GM12878 (cell line): ENCODE measurements at regions not wholly inside any gene's neighbourhood (a gene's known extent, or its start where the extent isn't known, plus 50 kb on each side); places are given as distances from the start of the nearest gene placed in this dataset.

Source experiments
- ATAC-seq: fragments of 200-7000 bp; cut with Tn5 transposase; 3 replicates; pipeline ENCODE4 v1.9.1; 2020; ENCODE audit warnings: mild to moderate bottlenecking, moderate library complexity
- BruUV-seq: library from RNA; stranded (reverse); fragments of 400-500 nt; replicated peaks from 2 replicates; lab custom pipeline; 2021; lab: Mats Ljungman, UMichigan
- CTCF ChIA-PET: fragments of 300-600 bp; sonication (Branson Sonifier 250); formaldehyde crosslinking; extraction: SDS; loops from one replicate; lab custom pipeline; 2021; ENCODE audit warnings: inconsistent platforms; lab: Yijun Ruan, JAX
- POLR2A ChIA-PET: fragments of 350-600 bp; formaldehyde crosslinking; extraction: SDS; loops from one replicate; lab custom pipeline; 2021; ENCODE audit warnings: inconsistent platforms; lab: Charles Lee
- RAD21 ChIA-PET: fragments of 300-600 bp; sonication (Branson Sonifier 250); formaldehyde crosslinking; loops from one replicate; lab custom pipeline; 2023; ENCODE audit warnings: antibody characterized with exemption; ENCODE audit not compliant: unreplicated experiment; lab: Charles Lee
- SMC1A ChIA-PET: fragments of 300-600 bp; sonication (Branson Sonifier 250); formaldehyde crosslinking; loops from one replicate; lab custom pipeline; 2023; ENCODE audit not compliant: unreplicated experiment, uncharacterized antibody; lab: Charles Lee
- DNase-seq: peaks from one replicate; pipeline ENCODE4 v3.0.0-alpha.2; 2011; ENCODE audit warnings: low read depth, low spot score
- FAIRE-seq: peaks from 3 replicates; lab custom pipeline; 2011; peaks lifted over from hg19 to GRCh38; lab: Jason Lieb, UNC
- H2AFZ ChIP-seq: 2 replicates; pipeline ENCODE4 v1.6.0; 2011; ENCODE audit warnings: low read depth, low read length, control low read depth; ENCODE audit not compliant: control insufficient read depth
- H3K27ac ChIP-seq: 2 replicates; pipeline ENCODE4 v1.5.1; 2011; ENCODE audit warnings: control low read depth; ENCODE audit not compliant: control insufficient read depth, insufficient read depth
- H3K27me3 ChIP-seq, 2 experiments: replicated peaks in 1 of 2; 2 replicates each; pipeline versions ENCODE4 v1.6.0 to v1.6.1; 2011; ENCODE audit warnings: low read length in 1 of 2; ENCODE audit not compliant: control insufficient read depth in 2 of 2, insufficient read depth in 2 of 2
- H3K36me3 ChIP-seq, 2 experiments: 2 replicates each; pipeline ENCODE4 v1.5.1; 2011; ENCODE audit warnings: low read length in 1 of 2; ENCODE audit not compliant: control insufficient read depth in 2 of 2, insufficient read depth in 2 of 2
- H3K4me1 ChIP-seq: 2 replicates; pipeline ENCODE4 v1.6.1; 2011; ENCODE audit warnings: mild to moderate bottlenecking, low read length, moderate library complexity, mixed read lengths; ENCODE audit not compliant: control insufficient read depth, insufficient read depth
- H3K4me2 ChIP-seq: 2 replicates; pipeline ENCODE4 v1.6.0; 2011; ENCODE audit warnings: control low read depth; ENCODE audit not compliant: control insufficient read depth, insufficient read depth
- H3K4me3 ChIP-seq: fragments of 200-600 bp; sonication (generic); 2 replicates; pipeline ENCODE4 v1.5.1; 2016
- H3K79me2 ChIP-seq: 2 replicates; pipeline ENCODE4 v1.6.0; 2011; ENCODE audit warnings: low read length; ENCODE audit not compliant: control insufficient read depth, insufficient read depth
- H3K9ac ChIP-seq: 2 replicates; pipeline ENCODE4 v1.8.0; 2011; ENCODE audit warnings: low read length, control low read depth, mixed read lengths; ENCODE audit not compliant: control insufficient read depth, insufficient read depth
- H3K9me3 ChIP-seq: replicated peaks from 3 replicates; pipeline ENCODE4 v1.5.1; 2011; ENCODE audit warnings: mild to moderate bottlenecking, low read length; ENCODE audit not compliant: control insufficient read depth, insufficient read depth
- H4K20me1 ChIP-seq: 2 replicates; pipeline ENCODE4 v1.6.0; 2011; ENCODE audit not compliant: control insufficient read depth, insufficient read depth
- BACH1 ChIP-seq: fragments of 450-650 bp; IDR thresholded peaks from 2 replicates; pipeline ENCODE4 v1.6.1; 2017; ENCODE audit warnings: mild to moderate bottlenecking, borderline replicate concordance
- BCLAF1 ChIP-seq: fragments of 450-650 bp; IDR thresholded peaks from 2 replicates; pipeline ENCODE4 v1.6.1; 2017; ENCODE audit warnings: antibody characterized with exemption, mild to moderate bottlenecking, moderate library complexity
- CBFB ChIP-seq: IDR thresholded peaks from 2 replicates; pipeline ENCODE4 v1.6.1; 2016; ENCODE audit warnings: antibody characterized with exemption, low read depth
- E2F8 ChIP-seq: fragments of 450-650 bp; IDR thresholded peaks from 2 replicates; pipeline ENCODE4 v1.6.1; 2018; ENCODE audit warnings: mild to moderate bottlenecking, low read depth, moderate library complexity; ENCODE audit not compliant: partially characterized antibody
- HCFC1 ChIP-seq: fragments of 150-350 bp; IDR thresholded peaks from 2 replicates; pipeline ENCODE4 v1.6.1; 2014; ENCODE audit warnings: low read length
- KLF5 ChIP-seq: fragments of 450-650 bp; IDR thresholded peaks from 2 replicates; pipeline ENCODE4 v1.6.1; 2014; ENCODE audit warnings: mild to moderate bottlenecking; ENCODE audit not compliant: partially characterized antibody
- LARP7 ChIP-seq: fragments of 450-650 bp; IDR thresholded peaks from 2 replicates; pipeline ENCODE4 v1.6.1; 2017; ENCODE audit warnings: mild to moderate bottlenecking
- NFIC ChIP-seq: IDR thresholded peaks from 2 replicates; pipeline ENCODE4 v1.6.1; 2012; ENCODE audit warnings: low read depth, mild to moderate bottlenecking, inconsistent platforms, low read length, moderate library complexity
- NFYB ChIP-seq: IDR thresholded peaks from 2 replicates; pipeline ENCODE4 v1.6.1; 2011; ENCODE audit warnings: low read depth, mild to moderate bottlenecking, low read length, improper control_type of control experiment, moderate library complexity; ENCODE audit not compliant: insufficient read depth
- NKRF ChIP-seq: fragments of 450-650 bp; conservative IDR thresholded peaks from 2 replicates; pipeline ENCODE4 v1.6.1; 2017; ENCODE audit warnings: mild to moderate bottlenecking, moderate library complexity
- PML ChIP-seq: IDR thresholded peaks from 2 replicates; pipeline ENCODE4 v1.6.1; 2012; ENCODE audit warnings: low read length, inconsistent platforms
- RELB ChIP-seq: fragments of 450-650 bp; IDR thresholded peaks from 2 replicates; pipeline ENCODE4 v1.6.1; 2017; ENCODE audit warnings: low read depth, mild to moderate bottlenecking, moderate library complexity
- RUNX3 ChIP-seq: IDR thresholded peaks from 2 replicates; pipeline ENCODE4 v1.6.1; 2012; ENCODE audit warnings: low read length, inconsistent platforms
- SMC3 ChIP-seq: IDR thresholded peaks from 2 replicates; pipeline ENCODE4 v1.6.1; 2011; ENCODE audit warnings: low read length, improper control_type of control experiment, borderline replicate concordance
- TARDBP ChIP-seq: IDR thresholded peaks from 2 replicates; pipeline ENCODE4 v1.6.1; 2016; ENCODE audit warnings: borderline replicate concordance
- ZNF24 ChIP-seq: fragments of 450-650 bp; IDR thresholded peaks from 2 replicates; pipeline ENCODE4 v1.6.1; 2017; ENCODE audit warnings: antibody characterized with exemption, mild to moderate bottlenecking
- WGBS: methylation state at CpG from one replicate; pipeline ENCODE4 v1.1.6; 2016; ENCODE audit warnings: low lambda C conversion rate; ENCODE audit not compliant: insufficient replicate concordance, insufficient coverage; ENCODE audit errors: missing lambda C conversion rate; 5-methylcytosine and 5-hydroxymethylcytosine counted together
- in situ Hi-C: fragments of 300-500 bp; cut with MboI; formaldehyde crosslinking; loops from 9 replicates; pipeline ENCODE4 v1.14.3; 2018; ENCODE audit warnings: mixed read lengths
- intact Hi-C: fragments of 100-400 bp; cut with micrococcal nuclease; formaldehyde crosslinking; loops from one replicate; pipeline ENCODE4 v1.14.2; 2022; ENCODE audit not compliant: unreplicated experiment

GRCh38 chr2:226050822-226051221, 651.3 kb downstream of the NYAP2 start (continued):
- no peak for TF ChIP-seq E2F8
- no peak for TF ChIP-seq HCFC1
- TF ChIP-seq ZNF24, result no peak
- TF ChIP-seq SMC3, result no peak
- TF ChIP-seq RELB, result no peak
- no peak for TF ChIP-seq CBFB
- no peak for TF ChIP-seq TARDBP
- TF ChIP-seq NFYB, result no peak
- TF ChIP-seq KLF5, result no peak

GRCh38 chr2:226048611-226049010, 649.1 kb downstream of the NYAP2 start:
- Histone ChIP-seq H3K27ac (no peak overlapping the region), H2AFZ (no peak overlapping the region), H3K9ac (no peak overlapping the region), H3K4me2 (no peak overlapping the region), H3K4me1 (no peaks in the 10 kb centered on the region), H3K9me3 (no peaks in the 10 kb centered on the region), H3K79me2 (no peaks in the 10 kb centered on the region), H3K4me3 (no peak overlapping the region), H3K27me3 (no peaks in the 10 kb centered on the region), H4K20me1 (no peaks in the 10 kb centered on the region), H3K36me3 (no peaks in the 10 kb centered on the region)
- BruUV-seq, result no TSS peak
- ATAC-seq (no peak), FAIRE-seq (no peak), DNase-seq (no peak)
- CTCF ChIA-PET, result no interaction called here
- SMC1A ChIA-PET, result no interaction called here
- no peak for TF ChIP-seq RUNX3
- no peak for TF ChIP-seq NKRF
- no peak for TF ChIP-seq LARP7
- no peak for TF ChIP-seq PML
- no peak for TF ChIP-seq BCLAF1
- TF ChIP-seq NFIC, result no peak
- TF ChIP-seq BACH1, result no peak
- intact Hi-C loops, result no loop called here
- WGBS, result 17% methylated on average over 4 of the region's 4 CpGs
- RAD21 ChIA-PET, result no interaction called here
- POLR2A ChIA-PET, result interaction anchor here (0.6 kb wide), 1 partner anchor 54 kb away, joined by 3 read pairs; no protein-coding TSS in a partner anchor
- in situ Hi-C loops, result no loop called here
